ENCODE measurements at regions not wholly inside any gene's neighbourhood (a gene's known extent, or its start where the extent isn't known, plus 50 kb on each side); places are given as distances from the start of the nearest gene placed in this dataset.

- DNase-seq (ENCODE audit: low spot score) (no peak), ATAC-seq (ENCODE audit: insufficient number of reproducible peaks, low FRiP score, low read depth) (no peak)
- H3K27ac ChIP-seq: no peak overlapping the region
- no peaks in the 10 kb centered on the region for H3K9me3 ChIP-seq
- H3K27me3 ChIP-seq (replicated peaks; ENCODE audit: insufficient read depth): no peaks in the 10 kb centered on the region
- no peak overlapping the region for H3K4me3 ChIP-seq
- TF ChIP-seq CTCF (IDR thresholded peaks at IDR 0.05): no peak
- H3K36me3 ChIP-seq: no peaks in the 10 kb centered on the region
- H3K4me1 ChIP-seq (ENCODE audit: control insufficient read depth in 1 of 2, low read depth in 2 of 2): peaks cover 0 to 7% of the 10 kb centered on the region in 2 donors
Observed at GRCh38 chr10:71044720-71045119, 156.4 kb upstream of the PCBD1 start.

- no peak for TF ChIP-seq CTCF (IDR thresholded peaks at IDR 0.05)
- Histone ChIP-seq H3K4me3 (no peak overlapping the region), H3K27ac (no peak overlapping the region), H3K4me1 (ENCODE audit: control insufficient read depth in 1 of 2, low read depth in 2 of 2) (peaks cover 0 to 7% of the 10 kb centered on the region in 2 donors), H3K36me3 (no peaks in the 10 kb centered on the region), H3K9me3 (no peaks in the 10 kb centered on the region), H3K27me3 (replicated peaks; ENCODE audit: insufficient read depth) (no peaks in the 10 kb centered on the region)
- ATAC-seq (ENCODE audit: insufficient number of reproducible peaks, low FRiP score, low read depth): no peak
- no peak for DNase-seq (ENCODE audit: low spot score)
Observed at GRCh38 chr10:71045204-71045809, 156.9 kb upstream of the PCBD1 start.

GRCh38 chr10:71045936-71046335 lies 157.6 kb upstream of the PCBD1 start:
- Histone ChIP-seq H3K27me3 (replicated peaks; ENCODE audit: insufficient read depth) (no peaks in the 10 kb centered on the region), H3K9me3 (no peaks in the 10 kb centered on the region), H3K27ac (no peak overlapping the region), H3K4me3 (no peak overlapping the region), H3K4me1 (ENCODE audit: control insufficient read depth in 1 of 2, low read depth in 2 of 2) (peaks cover 0 to 7% of the 10 kb centered on the region in 2 donors), H3K36me3 (no peaks in the 10 kb centered on the region)
- no peak for DNase-seq (ENCODE audit: low spot score)
- TF ChIP-seq CTCF (IDR thresholded peaks at IDR 0.05): no peak
- no peak for ATAC-seq (ENCODE audit: insufficient number of reproducible peaks, low FRiP score, low read depth)

GRCh38 chr10:71046747-71047146 lies 158.4 kb upstream of the PCBD1 start:
- H3K27ac ChIP-seq: no peak overlapping the region
- no peaks in the 10 kb centered on the region for H3K36me3 ChIP-seq
- no peaks in the 10 kb centered on the region for H3K27me3 ChIP-seq (replicated peaks; ENCODE audit: insufficient read depth)
- H3K4me1 ChIP-seq (ENCODE audit: control insufficient read depth in 1 of 2, low read depth in 2 of 2): peaks cover 0 to 7% of the 10 kb centered on the region in 2 donors
- DNase-seq (ENCODE audit: low spot score) (no peak), ATAC-seq (ENCODE audit: insufficient number of reproducible peaks, low FRiP score, low read depth) (no peak)
- H3K9me3 ChIP-seq: no peaks in the 10 kb centered on the region
- H3K4me3 ChIP-seq: no peak overlapping the region
- TF ChIP-seq CTCF (IDR thresholded peaks at IDR 0.05): no peak

GRCh38 chr10:71048971-71049615 lies 160.7 kb upstream of the PCBD1 start:
- peaks cover 0 to 7% of the 10 kb centered on the region in 2 donors for H3K4me1 ChIP-seq (ENCODE audit: control insufficient read depth in 1 of 2, low read depth in 2 of 2)
- TF ChIP-seq CTCF (IDR thresholded peaks at IDR 0.05): no peak
- H3K9me3 ChIP-seq: no peaks in the 10 kb centered on the region
- H3K4me3 ChIP-seq: no peak overlapping the region
- DNase-seq (ENCODE audit: low spot score): no peak
- ATAC-seq (ENCODE audit: insufficient number of reproducible peaks, low FRiP score, low read depth): no peak
- H3K27me3 ChIP-seq (replicated peaks; ENCODE audit: insufficient read depth): no peaks in the 10 kb centered on the region
- H3K27ac ChIP-seq: no peak overlapping the region
- H3K36me3 ChIP-seq: no peaks in the 10 kb centered on the region

Data from thoracic aorta (tissue), 2 donors.